ENCODE measurements at regions not wholly inside any gene's neighbourhood (a gene's known extent, or its start where the extent isn't known, plus 50 kb on each side); places are given as distances from the start of the nearest gene placed in this dataset.

GRCh38 chr2:126826491-126826890 is 72.2 kb upstream of the TEX51 start:
- intact Hi-C loops (cut with DNase I), result no loop called here
- no peak for DNase-seq
- Histone ChIP-seq H3K9me3 (no peaks in the 10 kb centered on the region), H3K36me3 (no peaks in the 10 kb centered on the region), H3K4me3 (no peak overlapping the region), H3K27ac (no peak overlapping the region), H3K27me3 (no peaks in the 10 kb centered on the region), H3K4me1 (no peaks in the 10 kb centered on the region)
- 78 to 100% methylated on average over 1 of the region's 1 CpG for WGBS, 2 donors
- TF ChIP-seq CTCF (IDR thresholded peaks at IDR 0.05) (no peak), POLR2A (IDR thresholded peaks at IDR 0.05) (no peak)

- TF ChIP-seq POLR2A (IDR thresholded peaks at IDR 0.05) (no peak), CTCF (IDR thresholded peaks at IDR 0.05) (no peak)
- 70 to 73% methylated on average over 5 of the region's 8 CpGs for WGBS, 2 donors
- intact Hi-C loops (cut with DNase I), result no loop called here
- no peak for DNase-seq
- Histone ChIP-seq H3K36me3 (no peaks in the 10 kb centered on the region), H3K4me1 (no peaks in the 10 kb centered on the region), H3K9me3 (no peaks in the 10 kb centered on the region), H3K4me3 (no peak overlapping the region), H3K27me3 (no peaks in the 10 kb centered on the region), H3K27ac (no peak overlapping the region)
Observed at GRCh38 chr2:126827371-126827770, 71.3 kb upstream of the TEX51 start.

GRCh38 chr2:126828051-126828450 is 70.6 kb upstream of the TEX51 start:
- WGBS, 2 donors, result 63 to 69% methylated on average over 4 of the region's 4 CpGs
- H3K4me3 ChIP-seq, result no peak overlapping the region

GRCh38 chr2:126828491-126828890 is 70.2 kb upstream of the TEX51 start:
- TF ChIP-seq CTCF (IDR thresholded peaks at IDR 0.05) (no peak), POLR2A (IDR thresholded peaks at IDR 0.05) (no peak)
- H3K27me3 ChIP-seq, result no peaks in the 10 kb centered on the region
- DNase-seq, result no peak
- H3K27ac ChIP-seq, result no peak overlapping the region
- H3K36me3 ChIP-seq, result no peaks in the 10 kb centered on the region
- WGBS, 2 donors, result 48 to 63% methylated on average over 4 of the region's 4 CpGs
- no peaks in the 10 kb centered on the region for H3K9me3 ChIP-seq
- intact Hi-C loops (cut with DNase I), result no loop called here
- no peaks in the 10 kb centered on the region for H3K4me1 ChIP-seq
- H3K4me3 ChIP-seq, result no peak overlapping the region

More at GRCh38 chr2:126828051-126828450, 70.6 kb upstream of the TEX51 start:
- Histone ChIP-seq H3K9me3 (no peaks in the 10 kb centered on the region), H3K27ac (no peak overlapping the region), H3K4me1 (no peaks in the 10 kb centered on the region), H3K36me3 (no peaks in the 10 kb centered on the region), H3K27me3 (no peaks in the 10 kb centered on the region)
- intact Hi-C loops (cut with DNase I), result no loop called here
- DNase-seq, result no peak
- TF ChIP-seq POLR2A (IDR thresholded peaks at IDR 0.05), result no peak
- no peak for TF ChIP-seq CTCF (IDR thresholded peaks at IDR 0.05)

- intact Hi-C loops (cut with DNase I), result no loop called here
- DNase-seq, result no peak
- no peak overlapping the region for H3K27ac ChIP-seq
- no peaks in the 10 kb centered on the region for H3K4me1 ChIP-seq
- 68 to 76% methylated on average over 7 to 14 of the region's 14 CpGs for WGBS, 2 donors
- H3K9me3 ChIP-seq, result no peaks in the 10 kb centered on the region
- no peaks in the 10 kb centered on the region for H3K36me3 ChIP-seq
- H3K4me3 ChIP-seq, result no peak overlapping the region
- TF ChIP-seq POLR2A (IDR thresholded peaks at IDR 0.05) (no peak), CTCF (IDR thresholded peaks at IDR 0.05) (no peak)
- no peaks in the 10 kb centered on the region for H3K27me3 ChIP-seq
Observed at GRCh38 chr2:126831234-126832005, 67.3 kb upstream of the TEX51 start.
